ENCODE measurements at regions not wholly inside any gene's neighbourhood (a gene's known extent, or its start where the extent isn't known, plus 50 kb on each side); places are given as distances from the start of the nearest gene placed in this dataset.
"Not testable (repeated sequence)": the region's sequence is repeated elsewhere in the genome, so short reads cannot be mapped to it uniquely, and the experiment has no call there.

DNA sequence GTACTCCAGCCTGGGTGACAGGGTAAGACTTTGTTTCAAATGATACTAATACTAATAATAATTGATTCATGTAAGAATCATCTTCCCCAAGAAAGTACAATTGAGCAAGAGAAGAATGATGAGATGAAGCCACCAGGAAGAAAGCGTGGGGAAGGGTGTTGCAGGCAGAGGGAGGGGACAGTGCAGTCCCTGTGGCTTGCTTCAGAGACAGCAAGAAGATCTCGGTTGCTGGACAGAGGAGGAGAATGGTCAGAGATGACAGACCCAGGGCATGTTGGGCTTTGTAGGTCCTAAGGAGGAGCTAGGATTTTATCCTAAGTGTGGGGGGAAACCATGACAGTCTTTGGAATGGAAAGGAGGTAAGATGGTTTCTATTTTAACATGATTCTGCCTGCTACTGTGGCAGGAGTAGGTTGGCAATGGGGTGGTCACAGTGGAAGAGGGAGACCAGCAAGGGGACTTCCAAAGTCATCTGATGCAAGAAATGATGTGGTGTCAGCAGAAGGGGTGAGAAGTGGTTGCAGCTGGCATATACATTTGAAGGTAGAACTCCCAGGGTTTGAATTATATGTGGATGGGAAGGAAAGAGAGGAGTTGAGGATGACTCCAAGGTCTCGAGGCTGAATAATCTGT lies 293.4 kb downstream of the NPIPA7 start:
- not testable (repeated sequence) for TF ChIP-seq EHMT2 (IDR thresholded peaks at IDR 0.05; ENCODE audit: low read depth)
- TF ChIP-seq, protein P1, sequence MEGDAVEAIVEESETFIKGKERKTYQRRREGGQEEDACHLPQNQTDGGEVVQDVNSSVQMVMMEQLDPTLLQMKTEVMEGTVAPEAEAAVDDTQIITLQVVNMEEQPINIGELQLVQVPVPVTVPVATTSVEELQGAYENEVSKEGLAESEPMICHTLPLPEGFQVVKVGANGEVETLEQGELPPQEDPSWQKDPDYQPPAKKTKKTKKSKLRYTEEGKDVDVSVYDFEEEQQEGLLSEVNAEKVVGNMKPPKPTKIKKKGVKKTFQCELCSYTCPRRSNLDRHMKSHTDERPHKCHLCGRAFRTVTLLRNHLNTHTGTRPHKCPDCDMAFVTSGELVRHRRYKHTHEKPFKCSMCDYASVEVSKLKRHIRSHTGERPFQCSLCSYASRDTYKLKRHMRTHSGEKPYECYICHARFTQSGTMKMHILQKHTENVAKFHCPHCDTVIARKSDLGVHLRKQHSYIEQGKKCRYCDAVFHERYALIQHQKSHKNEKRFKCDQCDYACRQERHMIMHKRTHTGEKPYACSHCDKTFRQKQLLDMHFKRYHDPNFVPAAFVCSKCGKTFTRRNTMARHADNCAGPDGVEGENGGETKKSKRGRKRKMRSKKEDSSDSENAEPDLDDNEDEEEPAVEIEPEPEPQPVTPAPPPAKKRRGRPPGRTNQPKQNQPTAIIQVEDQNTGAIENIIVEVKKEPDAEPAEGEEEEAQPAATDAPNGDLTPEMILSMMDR (IDR thresholded peaks at IDR 0.05): not testable (repeated sequence)
